ENCODE measurements at regions not wholly inside any gene's neighbourhood (a gene's known extent, or its start where the extent isn't known, plus 50 kb on each side); places are given as distances from the start of the nearest gene placed in this dataset.

- POLR2A ChIA-PET (ENCODE audit: unreplicated experiment): no interaction called here
- no TSS peak for BruUV-seq (replicated peaks)
- H4K5ac ChIP-seq (ENCODE audit: low read depth, low read length): no peak overlapping the region
- peaks cover 32% of the 10 kb centered on the region for H3K9me3 ChIP-seq (ENCODE audit: control insufficient read depth, insufficient read depth, low read length)
- H3K18ac ChIP-seq (ENCODE audit: low read depth, low read length): no peak overlapping the region
- H2AFZ ChIP-seq (replicated peaks; ENCODE audit: low read length, poor library complexity): no peak overlapping the region
- no peak overlapping the region for H3K4me2 ChIP-seq (ENCODE audit: low read depth, low read length)
- H2BK20ac ChIP-seq (ENCODE audit: low read depth, low read length): no peak overlapping the region
- H3K27me3 ChIP-seq (ENCODE audit: control insufficient read depth, insufficient read depth, low read length): no peaks in the 10 kb centered on the region
- ATAC-seq (ENCODE audit: low read depth) (no peak), DNase-seq (no peak)
- CTCF ChIA-PET: no interaction called here
- H2BK120ac ChIP-seq (ENCODE audit: low read depth, low read length): no peak overlapping the region
- H2BK15ac ChIP-seq (ENCODE audit: low read depth, low read length): no peak overlapping the region
- H2AK9ac ChIP-seq (replicated peaks; ENCODE audit: low read depth, low read length, poor library complexity): no peak overlapping the region
- no peaks in the 10 kb centered on the region for H4K20me1 ChIP-seq (ENCODE audit: insufficient read depth, low read length)
- H3K79me1 ChIP-seq (ENCODE audit: low read depth in 1 of 2, low read length in 2 of 2): no peaks in the 10 kb centered on the region
- H3K9ac ChIP-seq (ENCODE audit: low read depth, low read length): no peak overlapping the region
- H3K4me3 ChIP-seq (ENCODE audit: insufficient read depth, low read depth, low read length): no peak overlapping the region
- H3K14ac ChIP-seq (replicated peaks; ENCODE audit: low read depth, low read length): no peak overlapping the region
- intact Hi-C loops (cut with micrococcal nuclease): no loop called here
- no peak overlapping the region for H3K4ac ChIP-seq (ENCODE audit: low read depth, low read length)
- no peaks in the 10 kb centered on the region for H3K9me1 ChIP-seq (ENCODE audit: insufficient read depth, low read length)
- H2BK5ac ChIP-seq (ENCODE audit: low read depth, low read length, poor library complexity, severe bottlenecking): no peak overlapping the region
- in situ Hi-C loops (cut with MboI; ENCODE audit: low sequenced_read_pairs): no loop called here
- no peak overlapping the region for H3K56ac ChIP-seq (ENCODE audit: extremely low read depth, insufficient read depth, low read length)
- H4K8ac ChIP-seq (ENCODE audit: low read depth in 2 of 2, low read length in 2 of 2): no peak overlapping the region
- no CpG with 5 or more reads among the region's 8 CpGs for WGBS, 2 experiments (ENCODE audit: extremely low coverage in 2 of 2, insufficient read length in 1 of 2)
- no peaks in the 10 kb centered on the region for H3K36me3 ChIP-seq (ENCODE audit: control insufficient read depth, insufficient read depth, low read length)
- dilution Hi-C loops (cut with HindIII; ENCODE audit: low sequenced_read_pairs, unreplicated experiment): no loop called here
- H3K27ac ChIP-seq (ENCODE audit: insufficient read depth, low read length): no peak overlapping the region
- no peak overlapping the region for H2AK5ac ChIP-seq (ENCODE audit: low read depth, low read length)
- H4K91ac ChIP-seq (ENCODE audit: insufficient read depth, low read depth, low read length): no peak overlapping the region
- TF ChIP-seq BHLHE40 (IDR thresholded peaks at IDR 0.05; ENCODE audit: low read depth, low read length) (no peak), CHD1 (IDR thresholded peaks at IDR 0.05; ENCODE audit: low read depth, low read length) (no peak), RAD21 (IDR thresholded peaks at IDR 0.05; ENCODE audit: low read length) (no peak), MXI1 (IDR thresholded peaks at IDR 0.05; ENCODE audit: borderline replicate concordance, low read depth, low read length) (no peak), FOS (IDR thresholded peaks at IDR 0.05; ENCODE audit: low read depth, low read length) (no peak), RFX5 (IDR thresholded peaks at IDR 0.05; ENCODE audit: low read depth, low read length) (no peak), ELK1 (IDR thresholded peaks at IDR 0.05; ENCODE audit: borderline replicate concordance, low read depth, low read length) (no peak), POLR2A (IDR thresholded peaks at IDR 0.05; ENCODE audit: low read depth, low read length) (no peak), MAZ (IDR thresholded peaks at IDR 0.05; ENCODE audit: borderline replicate concordance, low read depth, low read length) (no peak)
- TF ChIP-seq, protein P1, sequence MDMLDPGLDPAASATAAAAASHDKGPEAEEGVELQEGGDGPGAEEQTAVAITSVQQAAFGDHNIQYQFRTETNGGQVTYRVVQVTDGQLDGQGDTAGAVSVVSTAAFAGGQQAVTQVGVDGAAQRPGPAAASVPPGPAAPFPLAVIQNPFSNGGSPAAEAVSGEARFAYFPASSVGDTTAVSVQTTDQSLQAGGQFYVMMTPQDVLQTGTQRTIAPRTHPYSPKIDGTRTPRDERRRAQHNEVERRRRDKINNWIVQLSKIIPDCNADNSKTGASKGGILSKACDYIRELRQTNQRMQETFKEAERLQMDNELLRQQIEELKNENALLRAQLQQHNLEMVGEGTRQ (IDR thresholded peaks at IDR 0.05; ENCODE audit: low read depth, low read length): no peak
- no peak overlapping the region for H3K23ac ChIP-seq (ENCODE audit: low read depth, low read length)
- H3K4me1 ChIP-seq (ENCODE audit: control insufficient read depth, insufficient read depth, low read length): no peaks in the 10 kb centered on the region
Observed at GRCh38 chr10:2680821-2681220, 386.5 kb upstream of the PFKP start.
